ENCODE measurements at regions not wholly inside any gene's neighbourhood (a gene's known extent, or its start where the extent isn't known, plus 50 kb on each side); places are given as distances from the start of the nearest gene placed in this dataset.

- H3K36me3 ChIP-seq (ENCODE audit: control insufficient read depth, insufficient read depth, low read length): no peaks in the 10 kb centered on the region
- no peak overlapping the region for H2AFZ ChIP-seq (ENCODE audit: low read depth, low read length)
- no peak overlapping the region for H3K9ac ChIP-seq (ENCODE audit: insufficient read depth in 1 of 2, low read depth in 2 of 2, low read length in 2 of 2)
- no peak for FAIRE-seq
- H3K27ac ChIP-seq (ENCODE audit: extremely low read depth, low read depth, low read length): no peak overlapping the region
- H4K20me1 ChIP-seq (replicated peaks; ENCODE audit: control insufficient read depth, insufficient read depth, low read length): no peaks in the 10 kb centered on the region
- no peak overlapping the region for H3K4me2 ChIP-seq (ENCODE audit: insufficient read depth, low read length)
- no TSS peak for BruUV-seq (replicated peaks)
- no peaks in the 10 kb centered on the region for H3K9me1 ChIP-seq (ENCODE audit: control insufficient read depth, insufficient read depth, low read length)
- ChIA-PET POLR2A (no interaction called here), CTCF (ENCODE audit: low intra/inter-chr PET ratio) (no interaction called here)
- no peak for ATAC-seq
- no peaks in the 10 kb centered on the region for H3K9me3 ChIP-seq (replicated peaks; ENCODE audit: control insufficient read depth, insufficient read depth, low read depth, low read length)
- H3K4me3 ChIP-seq: no peak overlapping the region
- WGBS (ENCODE audit: insufficient coverage, low coverage, missing lambda C conversion rate): 2% methylated on average over 4 of the region's 4 CpGs
- DNase-seq (ENCODE audit: extremely low read depth in 1 of 4, low spot score in 3 of 4): no peak
- H3K4me1 ChIP-seq (replicated peaks in 1 of 2; ENCODE audit: control insufficient read depth in 2 of 2, insufficient read depth in 2 of 2, low read length in 2 of 2): no peaks in the 10 kb centered on the region; a peak in 1 of 5 replicates
- intact Hi-C loops (cut with micrococcal nuclease): loop anchor here (10.0 kb wide), 1 partner anchor 517 kb away; no protein-coding TSS in a partner anchor
- H3K27me3 ChIP-seq (ENCODE audit: control insufficient read depth in 2 of 2, insufficient read depth in 2 of 2, low read length in 2 of 2): peaks cover 1 to 12% of the 10 kb centered on the region in 2 experiments; a peak in 2 of 5 replicates
- in situ Hi-C loops (cut with MboI): no loop called here
- H3K79me2 ChIP-seq (ENCODE audit: control insufficient read depth, insufficient read depth, low read length): no peaks in the 10 kb centered on the region
- TF ChIP-seq, protein P1, sequence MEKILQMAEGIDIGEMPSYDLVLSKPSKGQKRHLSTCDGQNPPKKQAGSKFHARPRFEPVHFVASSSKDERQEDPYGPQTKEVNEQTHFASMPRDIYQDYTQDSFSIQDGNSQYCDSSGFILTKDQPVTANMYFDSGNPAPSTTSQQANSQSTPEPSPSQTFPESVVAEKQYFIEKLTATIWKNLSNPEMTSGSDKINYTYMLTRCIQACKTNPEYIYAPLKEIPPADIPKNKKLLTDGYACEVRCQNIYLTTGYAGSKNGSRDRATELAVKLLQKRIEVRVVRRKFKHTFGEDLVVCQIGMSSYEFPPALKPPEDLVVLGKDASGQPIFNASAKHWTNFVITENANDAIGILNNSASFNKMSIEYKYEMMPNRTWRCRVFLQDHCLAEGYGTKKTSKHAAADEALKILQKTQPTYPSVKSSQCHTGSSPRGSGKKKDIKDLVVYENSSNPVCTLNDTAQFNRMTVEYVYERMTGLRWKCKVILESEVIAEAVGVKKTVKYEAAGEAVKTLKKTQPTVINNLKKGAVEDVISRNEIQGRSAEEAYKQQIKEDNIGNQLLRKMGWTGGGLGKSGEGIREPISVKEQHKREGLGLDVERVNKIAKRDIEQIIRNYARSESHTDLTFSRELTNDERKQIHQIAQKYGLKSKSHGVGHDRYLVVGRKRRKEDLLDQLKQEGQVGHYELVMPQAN (IDR thresholded peaks at IDR 0.05; ENCODE audit: borderline replicate concordance): no peak
- no peak for TF ChIP-seq NELFE (IDR thresholded peaks at IDR 0.05; ENCODE audit: insufficient read depth, insufficient read length)
- peak; percentile 65 for TF ChIP-seq TOE1 (IDR thresholded peaks at IDR 0.05; ENCODE audit: borderline replicate concordance)
- TF ChIP-seq TOE1 (CRISPR knock-in tag; IDR thresholded peaks at IDR 0.05; ENCODE audit: borderline replicate concordance, low read depth): no peak
- no peak for TF ChIP-seq DNMT1 (IDR thresholded peaks at IDR 0.05)
- TF ChIP-seq ZNF224 (CRISPR knock-in tag; IDR thresholded peaks at IDR 0.05): no peak
- no peak for TF ChIP-seq LCOR (CRISPR knock-in tag; IDR thresholded peaks at IDR 0.05)
- no peak for TF ChIP-seq CCAR2 (IDR thresholded peaks at IDR 0.05; ENCODE audit: low read depth, low read length)
- TF ChIP-seq E2F4 (CRISPR knock-in tag; IDR thresholded peaks at IDR 0.05; ENCODE audit: low read depth): no peak
- no peak for TF ChIP-seq L3MBTL2 (IDR thresholded peaks at IDR 0.05)
- TF ChIP-seq CREB3L1 (IDR thresholded peaks at IDR 0.05; ENCODE audit: borderline replicate concordance, low read depth): no peak
- TF ChIP-seq ZNF232 (CRISPR knock-in tag; IDR thresholded peaks at IDR 0.05): no peak
- no peak for TF ChIP-seq RBFOX2 (IDR thresholded peaks at IDR 0.05; ENCODE audit: low read depth, low read length)
- TF ChIP-seq MEF2D (tag; conservative IDR thresholded peaks at IDR 0.05; ENCODE audit: low read depth): no peak
- TF ChIP-seq GATAD2A (IDR thresholded peaks at IDR 0.05): no peak
- TF ChIP-seq ETV5 (CRISPR knock-in tag; IDR thresholded peaks at IDR 0.05; ENCODE audit: low read depth): no peak
- TF ChIP-seq HIVEP1 (CRISPR knock-in tag; IDR thresholded peaks at IDR 0.05): no peak
- no peak for TF ChIP-seq BMI1 (IDR thresholded peaks at IDR 0.05; ENCODE audit: low read length)
- TF ChIP-seq POLR2B (IDR thresholded peaks at IDR 0.05; ENCODE audit: low read depth, partially characterized antibody): no peak
- no peak for TF ChIP-seq GTF2B (IDR thresholded peaks at IDR 0.05; ENCODE audit: extremely low read depth, insufficient read length)
Measured at GRCh38 chr7:65471587-65471986, 97.9 kb downstream of the ZNF92 start.

All from K562 (cell line).